GM19239 (cell line): ENCODE measurements at regions not wholly inside any gene's neighbourhood (a gene's known extent, or its start where the extent isn't known, plus 50 kb on each side); places are given as distances from the start of the nearest gene placed in this dataset.
"Not testable (repeated sequence)": the region's sequence is repeated elsewhere in the genome, so short reads cannot be mapped to it uniquely, and the experiment has no call there.

Experiments used
- DNase-seq: peaks from one replicate; pipeline ENCODE4 v3.0.0; 2011; ENCODE audit warnings: low spot score; ENCODE audit not compliant: insufficient read length
- FAIRE-seq: peaks from 2 replicates; lab custom pipeline; 2011; peaks lifted over from hg19 to GRCh38; lab: Jason Lieb, UNC

GRCh38 chr21:31543191-31543590 lies 116.3 kb upstream of the SOD1 start:
- DNase-seq = no peak
- FAIRE-seq = no peak

GRCh38 chr21:31538816-31539215 lies 120.7 kb upstream of the SOD1 start:
- FAIRE-seq = no peak
- no peak for DNase-seq

GRCh38 chr21:31537872-31538576 lies 121.5 kb upstream of the SOD1 start:
- DNase-seq (no peak), FAIRE-seq (no peak)

GRCh38 chr21:31536138-31536537 lies 123.4 kb upstream of the SOD1 start:
- DNase-seq (no peak), FAIRE-seq (no peak)

- FAIRE-seq = no peak
Measured at GRCh38 chr21:31531967-31532366, 127.5 kb upstream of the SOD1 start.

GRCh38 chr21:31530897-31531705 lies 128.4 kb upstream of the SOD1 start:
- FAIRE-seq = no peak
- DNase-seq = no peak

More at GRCh38 chr21:31531967-31532366, 127.5 kb upstream of the SOD1 start:
- no peak for DNase-seq

GRCh38 chr21:31530364-31530763 lies 129.1 kb upstream of the SOD1 start:
- FAIRE-seq (no peak), DNase-seq (no peak)

- DNase-seq = no peak
- FAIRE-seq = no peak
Measured at GRCh38 chr21:31529406-31529805, 130.1 kb upstream of the SOD1 start.

- DNase-seq (no peak), FAIRE-seq (no peak)
Measured at GRCh38 chr21:31526040-31526439, 133.5 kb upstream of the SOD1 start.

- FAIRE-seq = no peak
- no peak for DNase-seq
Measured at GRCh38 chr21:31524140-31524539, 135.4 kb upstream of the SOD1 start.

GRCh38 chr21:31521515-31521914 lies 138.0 kb upstream of the SOD1 start:
- DNase-seq = no peak
- FAIRE-seq = no peak

- no peak for FAIRE-seq
- DNase-seq = no peak
Measured at GRCh38 chr21:31520561-31521098, 138.9 kb upstream of the SOD1 start.

- FAIRE-seq (no peak), DNase-seq (no peak)
Measured at GRCh38 chr21:31518580-31518979, 140.9 kb upstream of the SOD1 start.

GRCh38 chr21:31517664-31518414 lies 141.7 kb upstream of the SOD1 start:
- DNase-seq = no peak
- no peak for FAIRE-seq

- DNase-seq (no peak), FAIRE-seq (no peak)
Measured at GRCh38 chr21:31515253-31515652, 144.2 kb upstream of the SOD1 start.

GRCh38 chr21:31514598-31514997 lies 144.9 kb upstream of the SOD1 start:
- DNase-seq (no peak), FAIRE-seq (no peak)

GRCh38 chr21:31513541-31513940 lies 146.0 kb upstream of the SOD1 start:
- FAIRE-seq, DNase-seq: not testable (repeated sequence)

- not testable (repeated sequence) for DNase-seq, FAIRE-seq
Measured at GRCh38 chr21:31511999-31512398, 147.5 kb upstream of the SOD1 start.

GRCh38 chr21:31511258-31511657 lies 148.2 kb upstream of the SOD1 start:
- no peak for FAIRE-seq
- no peak for DNase-seq

- FAIRE-seq (no peak), DNase-seq (peak; percentile 28)
Measured at GRCh38 chr21:31509194-31510017, 150.1 kb upstream of the SOD1 start.
